ENCODE measurements at regions not wholly inside any gene's neighbourhood (a gene's known extent, or its start where the extent isn't known, plus 50 kb on each side); places are given as distances from the start of the nearest gene placed in this dataset.

DNA sequence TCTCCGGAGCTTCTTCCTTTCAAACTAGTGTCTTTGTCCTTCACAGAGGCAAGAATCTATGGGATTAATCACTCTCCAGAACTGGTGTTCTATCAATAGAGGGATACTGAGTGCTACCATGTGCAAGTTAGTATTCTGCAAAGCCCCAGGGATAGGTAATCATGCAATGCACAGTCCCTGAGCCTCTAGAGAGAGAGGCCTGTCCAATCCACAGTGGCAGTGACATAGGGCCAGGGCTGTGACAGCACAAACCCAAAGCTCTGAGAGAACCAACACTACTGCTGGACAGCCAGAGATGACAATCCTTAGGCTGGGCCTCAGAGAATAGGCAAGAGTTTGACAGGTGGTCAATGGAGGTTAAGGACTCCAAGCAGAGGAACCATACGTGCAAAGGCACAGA is 66.8 kb upstream of the USP47 start:
- Histone ChIP-seq H3K79me2 (ENCODE audit: control insufficient read depth, insufficient read depth, low read length, unreplicated experiment) (no peaks in the 10 kb centered on the region), H3K36me3 (ENCODE audit: insufficient read depth, low read length) (no peaks in the 10 kb centered on the region), H3K27me3 (ENCODE audit: insufficient read depth, low read length) (peaks cover 98% of the 10 kb centered on the region), H3K4me3 (ENCODE audit: low read depth, low read length) (no peak overlapping the region), H3K27ac (ENCODE audit: low read depth, low read length) (no peak overlapping the region), H2AFZ (ENCODE audit: low read length, unreplicated experiment) (no peak overlapping the region), H3K4me1 (ENCODE audit: control insufficient read depth, insufficient read depth, low read length, unreplicated experiment) (no peaks in the 10 kb centered on the region)

DNA sequence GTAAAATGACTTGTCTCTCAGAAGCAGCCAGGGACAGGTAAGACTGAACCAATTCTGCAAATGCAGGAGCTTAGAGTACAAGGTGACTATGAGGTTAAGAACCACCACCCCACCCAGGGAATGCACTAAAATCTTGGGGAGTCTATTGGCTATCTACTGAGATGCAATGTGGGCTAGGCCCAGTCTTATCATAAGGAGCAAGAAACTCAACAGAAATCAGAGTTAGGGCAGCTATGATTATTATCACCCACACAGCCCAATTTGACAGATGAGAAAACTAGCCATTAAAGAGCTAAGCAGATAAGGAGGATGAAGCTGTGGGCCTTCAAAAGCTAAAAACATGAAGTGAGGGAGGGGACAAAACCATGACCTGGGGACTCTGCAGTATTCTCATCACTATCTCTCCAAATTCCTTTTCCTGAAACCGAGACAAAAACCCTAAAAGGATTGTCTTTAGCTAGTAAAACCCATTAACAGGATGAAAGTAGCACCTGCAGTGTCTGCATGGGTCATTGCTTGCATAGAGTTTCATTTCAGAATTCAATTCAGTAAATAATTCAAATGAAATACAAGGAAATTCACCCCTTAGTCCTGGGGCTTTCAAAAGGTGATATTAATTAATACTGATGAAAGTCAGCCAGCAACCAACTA is 68.8 kb upstream of the USP47 start:
- no peaks in the 10 kb centered on the region for H3K79me2 ChIP-seq (ENCODE audit: control insufficient read depth, insufficient read depth, low read length, unreplicated experiment)
- no peak overlapping the region for H3K4me3 ChIP-seq (ENCODE audit: low read depth, low read length)
- H3K27ac ChIP-seq (ENCODE audit: low read depth, low read length) = no peak overlapping the region
- peaks cover 98% of the 10 kb centered on the region for H3K27me3 ChIP-seq (ENCODE audit: insufficient read depth, low read length)
- no peaks in the 10 kb centered on the region for H3K36me3 ChIP-seq (ENCODE audit: insufficient read depth, low read length)
- H2AFZ ChIP-seq (ENCODE audit: low read length, unreplicated experiment) = no peak overlapping the region
- H3K4me1 ChIP-seq (ENCODE audit: control insufficient read depth, insufficient read depth, low read length, unreplicated experiment) = no peaks in the 10 kb centered on the region

DNA sequence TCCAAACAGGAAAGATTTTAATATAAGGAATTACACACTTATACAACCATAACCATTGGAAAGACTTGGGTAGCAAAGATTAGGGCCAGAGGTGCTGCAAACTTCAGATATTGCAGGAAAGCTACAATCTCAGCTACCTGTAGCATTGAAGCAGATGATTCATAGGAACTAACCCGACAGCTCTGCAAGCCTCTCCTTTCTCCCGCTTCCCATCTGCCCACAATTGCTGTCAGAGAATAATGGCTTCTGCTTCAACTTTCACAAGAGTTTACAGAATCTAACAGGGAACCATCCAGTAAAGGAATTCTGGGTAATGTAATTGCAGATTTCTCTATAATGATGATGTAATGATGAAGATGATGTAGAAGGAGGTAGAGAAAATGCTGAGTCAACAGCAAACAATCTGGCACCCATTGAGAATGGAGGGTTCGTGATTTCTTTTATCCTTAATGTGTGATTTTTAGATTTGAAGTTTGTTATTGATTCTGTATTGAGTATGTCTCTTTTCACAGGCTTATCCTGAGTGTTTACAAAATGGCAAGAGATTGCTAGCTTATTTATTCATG is 70.8 kb upstream of the USP47 start:
- no peak overlapping the region for H3K4me3 ChIP-seq (ENCODE audit: low read depth, low read length)
- H2AFZ ChIP-seq (ENCODE audit: low read length, unreplicated experiment) = no peak overlapping the region
- H3K4me1 ChIP-seq (ENCODE audit: control insufficient read depth, insufficient read depth, low read length, unreplicated experiment) = no peaks in the 10 kb centered on the region
- no peak overlapping the region for H3K27ac ChIP-seq (ENCODE audit: low read depth, low read length)
- no peaks in the 10 kb centered on the region for H3K79me2 ChIP-seq (ENCODE audit: control insufficient read depth, insufficient read depth, low read length, unreplicated experiment)
- H3K36me3 ChIP-seq (ENCODE audit: insufficient read depth, low read length) = no peaks in the 10 kb centered on the region
- H3K27me3 ChIP-seq (ENCODE audit: insufficient read depth, low read length) = peaks cover 94% of the 10 kb centered on the region

DNA sequence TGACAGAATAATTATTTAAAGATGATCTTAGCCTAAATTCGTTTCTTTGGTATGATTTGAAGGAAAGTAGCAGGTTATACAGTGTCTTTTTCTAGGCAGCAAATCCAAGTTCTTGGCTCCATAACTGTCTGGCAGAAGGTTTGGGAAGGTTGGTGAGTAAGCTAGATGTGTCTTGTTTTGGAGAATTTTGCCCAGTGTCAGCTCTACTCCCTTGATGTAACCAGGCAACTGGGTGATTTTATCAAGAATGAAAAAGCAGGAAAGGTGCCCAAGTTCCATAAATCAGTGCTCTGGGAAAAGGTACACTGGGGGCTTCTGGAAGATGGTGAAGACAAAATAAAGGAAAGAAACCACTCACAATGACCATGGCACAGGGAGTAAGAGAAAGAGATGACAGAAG is 71.5 kb upstream of the USP47 start:
- Histone ChIP-seq H3K4me1 (ENCODE audit: control insufficient read depth, insufficient read depth, low read length, unreplicated experiment) (no peaks in the 10 kb centered on the region), H3K27me3 (ENCODE audit: insufficient read depth, low read length) (peaks cover 94% of the 10 kb centered on the region), H3K27ac (ENCODE audit: low read depth, low read length) (no peak overlapping the region), H3K4me3 (ENCODE audit: low read depth, low read length) (no peak overlapping the region), H3K36me3 (ENCODE audit: insufficient read depth, low read length) (no peaks in the 10 kb centered on the region), H2AFZ (ENCODE audit: low read length, unreplicated experiment) (no peak overlapping the region), H3K79me2 (ENCODE audit: control insufficient read depth, insufficient read depth, low read length, unreplicated experiment) (no peaks in the 10 kb centered on the region)

DNA sequence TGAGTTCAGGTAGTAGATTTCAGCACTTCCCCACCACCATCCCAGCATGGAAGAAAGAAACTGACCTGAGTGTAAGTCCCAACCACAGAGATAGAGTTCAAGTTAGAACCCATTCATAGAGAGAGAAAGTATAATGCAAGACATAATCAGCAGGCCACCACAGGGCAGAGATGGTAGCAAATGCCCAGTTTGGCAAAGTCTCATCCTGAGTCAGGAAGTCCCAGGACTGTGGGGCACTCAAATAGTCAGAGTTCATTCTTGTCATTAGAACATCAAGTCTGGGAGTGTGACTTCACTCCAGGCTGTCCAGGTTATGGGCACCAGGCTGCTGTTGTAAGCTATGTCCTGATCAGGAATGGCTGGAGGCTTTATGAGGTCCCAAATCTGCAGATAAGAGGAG is 72.0 kb upstream of the USP47 start:
- H3K27me3 ChIP-seq (ENCODE audit: insufficient read depth, low read length) = peaks cover 90% of the 10 kb centered on the region
- H3K36me3 ChIP-seq (ENCODE audit: insufficient read depth, low read length) = no peaks in the 10 kb centered on the region
- H3K4me1 ChIP-seq (ENCODE audit: control insufficient read depth, insufficient read depth, low read length, unreplicated experiment) = no peaks in the 10 kb centered on the region
- H3K27ac ChIP-seq (ENCODE audit: low read depth, low read length) = no peak overlapping the region
- no peak overlapping the region for H2AFZ ChIP-seq (ENCODE audit: low read length, unreplicated experiment)
- no peaks in the 10 kb centered on the region for H3K79me2 ChIP-seq (ENCODE audit: control insufficient read depth, insufficient read depth, low read length, unreplicated experiment)
- no peak overlapping the region for H3K4me3 ChIP-seq (ENCODE audit: low read depth, low read length)

DNA sequence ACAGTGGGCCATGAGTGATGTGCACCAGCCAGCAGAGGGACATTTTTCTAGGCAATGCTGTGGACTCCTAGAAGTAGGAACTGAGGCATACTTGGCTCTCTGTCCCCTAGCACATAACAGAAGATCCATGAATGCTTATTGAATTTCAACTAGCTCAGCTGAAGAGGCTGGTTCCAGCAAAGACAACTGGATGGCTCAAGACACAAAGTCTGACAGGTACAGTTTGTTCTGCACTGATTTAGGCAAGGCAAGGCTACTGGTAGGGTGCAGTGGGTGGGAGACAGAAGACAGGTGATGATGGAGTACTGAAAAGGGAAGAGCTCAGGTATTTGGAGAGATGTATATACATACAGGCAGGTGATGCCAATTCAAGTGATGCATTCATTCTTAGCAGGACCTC is 72.4 kb upstream of the USP47 start:
- Histone ChIP-seq H3K79me2 (ENCODE audit: control insufficient read depth, insufficient read depth, low read length, unreplicated experiment) (no peaks in the 10 kb centered on the region), H3K27ac (ENCODE audit: low read depth, low read length) (no peak overlapping the region), H3K27me3 (ENCODE audit: insufficient read depth, low read length) (peaks cover 90% of the 10 kb centered on the region), H3K4me3 (ENCODE audit: low read depth, low read length) (no peak overlapping the region), H2AFZ (ENCODE audit: low read length, unreplicated experiment) (no peak overlapping the region), H3K4me1 (ENCODE audit: control insufficient read depth, insufficient read depth, low read length, unreplicated experiment) (no peaks in the 10 kb centered on the region), H3K36me3 (ENCODE audit: insufficient read depth, low read length) (no peaks in the 10 kb centered on the region)

DNA sequence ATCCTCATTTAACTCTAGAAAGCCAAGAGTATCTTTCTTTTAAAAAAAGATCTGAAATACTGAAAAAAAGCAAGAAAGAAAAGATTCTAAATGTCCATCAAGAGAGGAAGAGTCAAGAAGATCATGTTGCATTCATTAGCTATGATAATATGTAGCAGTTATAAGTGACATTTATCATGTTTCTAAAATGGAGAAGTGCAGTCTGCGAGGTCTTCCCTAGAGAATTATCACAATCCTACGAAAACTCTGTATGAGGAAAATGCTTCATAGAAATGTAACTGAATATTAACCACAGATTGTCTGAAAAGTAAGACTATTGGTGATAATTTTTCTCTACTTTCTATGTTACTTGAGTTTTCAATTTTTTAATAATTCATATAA is 77.4 kb upstream of the USP47 start:
- Histone ChIP-seq H3K36me3 (ENCODE audit: insufficient read depth, low read length) (no peaks in the 10 kb centered on the region), H3K27ac (ENCODE audit: low read depth, low read length) (no peak overlapping the region), H3K4me3 (ENCODE audit: low read depth, low read length) (no peak overlapping the region), H3K4me1 (ENCODE audit: control insufficient read depth, insufficient read depth, low read length, unreplicated experiment) (no peaks in the 10 kb centered on the region), H3K27me3 (ENCODE audit: insufficient read depth, low read length) (peaks cover 91% of the 10 kb centered on the region), H2AFZ (ENCODE audit: low read length, unreplicated experiment) (no peak overlapping the region), H3K79me2 (ENCODE audit: control insufficient read depth, insufficient read depth, low read length, unreplicated experiment) (no peaks in the 10 kb centered on the region)

DNA sequence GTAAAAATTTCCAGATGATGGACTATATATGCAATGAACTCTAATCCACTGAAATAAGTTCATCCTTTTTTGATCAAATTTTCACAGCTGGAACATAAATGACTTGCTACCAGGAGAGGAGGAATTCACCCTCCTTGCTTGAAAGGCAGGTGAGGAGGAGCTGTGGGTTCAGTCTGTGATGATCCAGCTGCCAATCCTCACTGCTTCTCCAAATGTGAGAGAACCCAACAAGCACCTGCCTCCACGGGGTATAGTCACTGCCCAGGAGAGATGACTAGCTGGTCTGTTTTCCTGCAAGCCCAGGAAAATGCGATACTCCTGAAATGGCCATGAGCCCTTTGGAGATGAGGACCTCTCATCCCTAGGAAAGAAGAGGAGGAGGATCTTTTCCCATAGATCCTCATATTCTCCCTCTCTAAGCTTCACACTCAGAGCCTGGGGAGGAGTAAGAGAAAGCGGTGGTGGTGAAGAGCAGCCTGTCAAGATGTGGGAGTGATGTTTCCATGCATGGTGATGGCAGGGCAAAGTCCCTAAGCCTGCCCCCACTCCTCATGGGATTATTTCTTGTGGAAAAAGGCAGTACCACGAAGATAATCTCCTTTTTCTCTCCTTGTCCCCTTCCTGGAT is 77.9 kb upstream of the USP47 start:
- H3K27me3 ChIP-seq (ENCODE audit: insufficient read depth, low read length) = peaks cover 91% of the 10 kb centered on the region
- H3K79me2 ChIP-seq (ENCODE audit: control insufficient read depth, insufficient read depth, low read length, unreplicated experiment) = no peaks in the 10 kb centered on the region
- H3K36me3 ChIP-seq (ENCODE audit: insufficient read depth, low read length) = no peaks in the 10 kb centered on the region
- H2AFZ ChIP-seq (ENCODE audit: low read length, unreplicated experiment) = no peak overlapping the region
- no peaks in the 10 kb centered on the region for H3K4me1 ChIP-seq (ENCODE audit: control insufficient read depth, insufficient read depth, low read length, unreplicated experiment)
- no peak overlapping the region for H3K27ac ChIP-seq (ENCODE audit: low read depth, low read length)
- H3K4me3 ChIP-seq (ENCODE audit: low read depth, low read length) = no peak overlapping the region

DNA sequence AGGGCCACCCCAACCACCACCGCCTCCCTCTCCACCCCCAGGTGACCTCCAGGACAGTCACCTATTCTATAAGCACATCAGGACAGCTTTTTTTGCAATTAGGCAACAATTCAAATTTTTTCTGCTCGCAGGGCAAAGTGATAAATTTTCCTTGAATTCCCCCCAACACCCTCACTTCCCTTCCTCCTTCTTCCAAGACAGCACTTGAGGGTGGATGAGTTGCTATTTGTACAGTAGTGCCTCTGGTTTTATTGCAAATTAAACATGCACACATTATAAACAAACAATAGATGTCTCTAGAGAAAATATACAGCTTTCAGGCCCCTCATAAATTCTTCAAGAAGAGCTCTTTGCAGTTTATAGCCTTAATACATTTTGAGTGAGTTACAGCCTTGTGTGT is 80.9 kb upstream of the USP47 start:
- H3K27ac ChIP-seq (ENCODE audit: low read depth, low read length) = no peak overlapping the region
- no peak overlapping the region for H2AFZ ChIP-seq (ENCODE audit: low read length, unreplicated experiment)
- no peaks in the 10 kb centered on the region for H3K36me3 ChIP-seq (ENCODE audit: insufficient read depth, low read length)
- H3K4me1 ChIP-seq (ENCODE audit: control insufficient read depth, insufficient read depth, low read length, unreplicated experiment) = no peaks in the 10 kb centered on the region
- no peaks in the 10 kb centered on the region for H3K79me2 ChIP-seq (ENCODE audit: control insufficient read depth, insufficient read depth, low read length, unreplicated experiment)
- H3K27me3 ChIP-seq (ENCODE audit: insufficient read depth, low read length) = peaks cover 93% of the 10 kb centered on the region
- no peak overlapping the region for H3K4me3 ChIP-seq (ENCODE audit: low read depth, low read length)

DNA sequence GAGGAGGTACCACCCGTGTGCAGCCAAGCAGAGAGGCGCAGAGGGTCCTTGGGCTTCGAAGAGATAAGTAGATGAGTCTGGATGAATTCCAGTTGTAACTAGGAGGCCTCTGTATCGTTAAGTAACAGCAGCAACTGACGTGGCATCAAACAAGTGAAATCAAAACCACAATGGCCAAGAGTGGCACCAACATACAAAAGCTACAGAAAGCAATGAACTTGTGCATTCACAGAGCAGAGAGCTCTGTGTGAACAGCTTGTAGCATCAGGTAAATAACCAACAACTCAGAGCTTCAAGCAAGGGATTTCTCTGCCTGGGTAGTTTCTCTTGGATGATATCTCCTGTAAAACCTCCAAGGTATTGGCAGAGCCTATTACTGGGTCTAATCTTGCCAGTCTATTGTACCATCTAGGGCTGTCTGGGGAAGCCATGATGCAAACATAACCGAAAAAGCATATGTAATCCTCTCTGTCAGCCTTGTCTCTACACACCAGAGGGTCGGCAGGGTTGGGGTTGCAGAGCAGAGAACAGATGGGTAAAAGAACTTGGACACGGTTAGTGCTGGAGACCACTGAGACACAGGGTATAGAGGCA is 83.1 kb upstream of the USP47 start:
- no peaks in the 10 kb centered on the region for H3K4me1 ChIP-seq (ENCODE audit: control insufficient read depth, insufficient read depth, low read length, unreplicated experiment)
- H3K4me3 ChIP-seq (ENCODE audit: low read depth, low read length) = no peak overlapping the region
- H3K36me3 ChIP-seq (ENCODE audit: insufficient read depth, low read length) = no peaks in the 10 kb centered on the region
- H3K79me2 ChIP-seq (ENCODE audit: control insufficient read depth, insufficient read depth, low read length, unreplicated experiment) = no peaks in the 10 kb centered on the region
- H3K27me3 ChIP-seq (ENCODE audit: insufficient read depth, low read length) = peaks cover 96% of the 10 kb centered on the region
- H2AFZ ChIP-seq (ENCODE audit: low read length, unreplicated experiment) = no peak overlapping the region
- no peak overlapping the region for H3K27ac ChIP-seq (ENCODE audit: low read depth, low read length)

DNA sequence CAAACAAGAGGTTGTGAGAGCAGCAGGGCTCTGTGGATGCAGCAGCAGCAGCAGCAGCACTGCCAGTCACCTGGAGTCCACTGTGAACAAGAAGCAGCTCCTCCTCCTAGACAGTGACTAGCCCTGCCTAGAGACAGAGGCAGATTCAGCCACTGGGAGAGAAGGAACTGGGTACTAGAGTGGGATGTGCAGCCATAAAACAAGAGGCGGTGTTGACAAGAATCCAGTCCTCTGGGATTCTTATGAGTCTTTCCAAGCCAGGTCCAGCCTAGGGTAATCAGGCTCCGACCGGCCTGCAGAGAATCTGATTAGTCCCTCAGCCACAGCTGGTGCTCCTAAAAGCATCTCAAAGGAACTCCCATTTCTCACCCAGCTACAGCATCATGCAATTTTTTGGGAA is 83.9 kb upstream of the USP47 start:
- H3K27me3 ChIP-seq (ENCODE audit: insufficient read depth, low read length) = peaks cover 96% of the 10 kb centered on the region

More for the DNA sequence above, 83.9 kb upstream of the USP47 start:
- H3K4me1 ChIP-seq (ENCODE audit: control insufficient read depth, insufficient read depth, low read length, unreplicated experiment) = no peaks in the 10 kb centered on the region
- no peak overlapping the region for H3K4me3 ChIP-seq (ENCODE audit: low read depth, low read length)
- H2AFZ ChIP-seq (ENCODE audit: low read length, unreplicated experiment) = no peak overlapping the region
- no peak overlapping the region for H3K27ac ChIP-seq (ENCODE audit: low read depth, low read length)
- no peaks in the 10 kb centered on the region for H3K36me3 ChIP-seq (ENCODE audit: insufficient read depth, low read length)
- no peaks in the 10 kb centered on the region for H3K79me2 ChIP-seq (ENCODE audit: control insufficient read depth, insufficient read depth, low read length, unreplicated experiment)
